Glutamatergic neuron (in vitro differentiated cells): ENCODE measurements at regions not wholly inside any gene's neighbourhood (a gene's known extent, or its start where the extent isn't known, plus 50 kb on each side); places are given as distances from the start of the nearest gene placed in this dataset.
A peak's percentile ranks its signal among the peaks of the same experiment; 100 is the strongest.

Experiments
- DNase-seq: peaks from one replicate; pipeline ENCODE4 v3.0.0; 2022
- H3K27ac Mint-ChIP-seq: one replicate; pipeline ENCODE4 v1.8.0; 2020; ENCODE audit warnings: mild to moderate bottlenecking, mixed read lengths, inconsistent platforms; ENCODE audit not compliant: unreplicated experiment
- H3K27me3 Mint-ChIP-seq: one replicate; pipeline ENCODE4 v1.8.0; 2020; ENCODE audit warnings: mild to moderate bottlenecking, moderate library complexity, mixed read lengths, inconsistent platforms; ENCODE audit not compliant: unreplicated experiment
- H3K36me3 Mint-ChIP-seq: one replicate; pipeline ENCODE4 v1.8.0; 2020; ENCODE audit warnings: mild to moderate bottlenecking, mixed read lengths, inconsistent platforms; ENCODE audit not compliant: unreplicated experiment
- H3K4me1 Mint-ChIP-seq: one replicate; pipeline ENCODE4 v1.8.0; 2020; ENCODE audit warnings: mild to moderate bottlenecking, low read depth, mixed read lengths, inconsistent platforms; ENCODE audit not compliant: unreplicated experiment
- H3K4me3 Mint-ChIP-seq: one replicate; pipeline ENCODE4 v1.8.0; 2020; ENCODE audit warnings: mild to moderate bottlenecking, mixed read lengths, inconsistent platforms; ENCODE audit not compliant: unreplicated experiment
- H3K9me3 Mint-ChIP-seq: one replicate; pipeline ENCODE4 v1.8.0; 2020; ENCODE audit warnings: mild to moderate bottlenecking, moderate library complexity, mixed read lengths, inconsistent platforms; ENCODE audit not compliant: unreplicated experiment
- CTCF ChIP-seq: fragments of 200-600 bp; sonication (generic); IDR thresholded peaks from one replicate; pipeline ENCODE4 v1.5.0; 2021; ENCODE audit not compliant: partially characterized antibody, unreplicated experiment

- H3K4me3 Mint-ChIP-seq = no peak overlapping the region
- H3K9me3 Mint-ChIP-seq = peaks cover 2% of the 10 kb centered on the region
- H3K27me3 Mint-ChIP-seq = no peaks in the 10 kb centered on the region
- no peak overlapping the region for H3K27ac Mint-ChIP-seq
- no peak for DNase-seq
- H3K36me3 Mint-ChIP-seq = no peaks in the 10 kb centered on the region
- TF ChIP-seq CTCF = no peak
- peaks cover 1% of the 10 kb centered on the region for H3K4me1 Mint-ChIP-seq
Measured at GRCh38 chr9:86638109-86638508, 283.9 kb upstream of the TUT7 start.

GRCh38 chr9:86637515-86637914, 283.3 kb upstream of the TUT7 start:
- peaks cover 1% of the 10 kb centered on the region for H3K4me1 Mint-ChIP-seq
- peak; percentile 85 for TF ChIP-seq CTCF
- H3K27ac Mint-ChIP-seq = no peak overlapping the region
- H3K36me3 Mint-ChIP-seq = no peaks in the 10 kb centered on the region
- DNase-seq = peak; percentile 85
- H3K27me3 Mint-ChIP-seq = no peaks in the 10 kb centered on the region
- no peak overlapping the region for H3K4me3 Mint-ChIP-seq
- peaks cover 2% of the 10 kb centered on the region for H3K9me3 Mint-ChIP-seq

- Mint-ChIP-seq H3K27me3 (peaks cover 2% of the 10 kb centered on the region), H3K27ac (no peak overlapping the region)
- no peak for DNase-seq
Measured at GRCh38 chr9:86636519-86636918, 282.3 kb upstream of the TUT7 start.

GRCh38 chr9:86636038-86636437, 281.8 kb upstream of the TUT7 start:
- TF ChIP-seq CTCF = no peak
- Mint-ChIP-seq H3K4me3 (no peak overlapping the region), H3K36me3 (no peaks in the 10 kb centered on the region), H3K27me3 (peaks cover 2% of the 10 kb centered on the region), H3K9me3 (no peaks in the 10 kb centered on the region), H3K27ac (no peak overlapping the region), H3K4me1 (peaks cover 1% of the 10 kb centered on the region)
- no peak for DNase-seq

More at GRCh38 chr9:86636519-86636918, 282.3 kb upstream of the TUT7 start:
- Mint-ChIP-seq H3K4me1 (peaks cover 1% of the 10 kb centered on the region), H3K9me3 (no peaks in the 10 kb centered on the region), H3K4me3 (no peak overlapping the region), H3K36me3 (no peaks in the 10 kb centered on the region)
- no peak for TF ChIP-seq CTCF

GRCh38 chr9:86634501-86634900, 280.3 kb upstream of the TUT7 start:
- Mint-ChIP-seq H3K4me3 (no peak overlapping the region), H3K9me3 (no peaks in the 10 kb centered on the region)

More at GRCh38 chr9:86634501-86634900, 280.3 kb upstream of the TUT7 start:
- DNase-seq = no peak
- Mint-ChIP-seq H3K36me3 (no peaks in the 10 kb centered on the region), H3K27ac (no peak overlapping the region), H3K4me1 (peaks cover 1% of the 10 kb centered on the region), H3K27me3 (peaks cover 2% of the 10 kb centered on the region)
- TF ChIP-seq CTCF = no peak
